RWPE2 (cell line): ENCODE measurements at regions not wholly inside any gene's neighbourhood (a gene's known extent, or its start where the extent isn't known, plus 50 kb on each side); places are given as distances from the start of the nearest gene placed in this dataset.

ENCODE experiments used
- ATAC-seq: fragments of 200-7000 bp; cut with Tn5 transposase; 3 replicates; pipeline ENCODE4 v1.9.1; 2021; ENCODE audit warnings: low read depth
- DNase-seq: peaks from one replicate; pipeline ENCODE4 v3.0.0-alpha.2; 2020; ENCODE audit warnings: low spot score
- H3K27ac ChIP-seq: fragments of 450-650 bp; 2 replicates; pipeline ENCODE4 v1.5.1; 2017; ENCODE audit warnings: mild to moderate bottlenecking; ENCODE audit not compliant: poor library complexity, severe bottlenecking
- H3K27me3 ChIP-seq: fragments of 250-450 bp; sonication (Bioruptor Pico); 2 replicates; pipeline ENCODE4 v1.5.1; 2021; ENCODE audit warnings: mild to moderate bottlenecking, moderate library complexity; ENCODE audit not compliant: insufficient read depth, poor library complexity, severe bottlenecking
- H3K36me3 ChIP-seq: fragments of 250-450 bp; sonication (Bioruptor Pico); 2 replicates; pipeline ENCODE4 v1.5.1; 2020; ENCODE audit warnings: low read depth, mild to moderate bottlenecking, moderate library complexity
- H3K4me1 ChIP-seq: fragments of 250-450 bp; sonication (Bioruptor Pico); 2 replicates; pipeline ENCODE4 v1.5.1; 2021; ENCODE audit warnings: mild to moderate bottlenecking, moderate library complexity; ENCODE audit not compliant: insufficient read depth, poor library complexity, severe bottlenecking
- H3K4me3 ChIP-seq: fragments of 250-450 bp; sonication (Bioruptor Pico); 2 replicates; pipeline ENCODE4 v1.5.1; 2021; ENCODE audit warnings: mild to moderate bottlenecking, moderate library complexity; ENCODE audit not compliant: severe bottlenecking
- H3K9me3 ChIP-seq: fragments of 250-450 bp; sonication (Bioruptor Pico); 2 replicates; pipeline ENCODE4 v1.5.1; 2021; ENCODE audit warnings: mild to moderate bottlenecking, moderate library complexity; ENCODE audit not compliant: severe bottlenecking
- TF ChIP-seq, protein P1 (sequence below): fragments of 450-650 bp; IDR thresholded peaks from one replicate; pipeline ENCODE4 v1.5.1; 2017; ENCODE audit warnings: mild to moderate bottlenecking, moderate library complexity; ENCODE audit not compliant: poor library complexity, severe bottlenecking

DNA sequence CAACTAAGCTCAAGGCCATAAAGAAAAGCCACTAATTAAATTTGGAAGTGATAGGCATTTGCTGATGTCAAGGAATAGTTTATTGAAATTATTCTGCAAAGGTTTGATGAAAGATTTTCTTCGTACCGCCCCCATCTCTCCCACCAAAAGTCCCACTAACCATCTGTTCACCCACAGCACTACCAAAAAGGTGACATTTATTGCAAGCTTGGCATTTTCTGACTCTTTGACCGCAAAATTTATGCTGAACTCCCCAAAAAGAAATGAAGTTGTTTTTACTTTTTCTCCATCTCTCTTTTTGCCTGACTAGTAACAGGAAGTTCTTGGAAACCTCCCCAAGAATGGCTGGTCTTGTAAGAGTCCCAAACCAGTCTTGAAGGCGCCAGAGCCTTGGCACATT, 384.9 kb upstream of the SOX9 start:
- Histone ChIP-seq H3K36me3 (no peaks in the 10 kb centered on the region), H3K27ac (no peak overlapping the region), H3K27me3 (no peaks in the 10 kb centered on the region), H3K9me3 (no peaks in the 10 kb centered on the region), H3K4me3 (no peak overlapping the region), H3K4me1 (no peaks in the 10 kb centered on the region)
- DNase-seq (no peak), ATAC-seq (no peak)
- TF ChIP-seq, protein P1, sequence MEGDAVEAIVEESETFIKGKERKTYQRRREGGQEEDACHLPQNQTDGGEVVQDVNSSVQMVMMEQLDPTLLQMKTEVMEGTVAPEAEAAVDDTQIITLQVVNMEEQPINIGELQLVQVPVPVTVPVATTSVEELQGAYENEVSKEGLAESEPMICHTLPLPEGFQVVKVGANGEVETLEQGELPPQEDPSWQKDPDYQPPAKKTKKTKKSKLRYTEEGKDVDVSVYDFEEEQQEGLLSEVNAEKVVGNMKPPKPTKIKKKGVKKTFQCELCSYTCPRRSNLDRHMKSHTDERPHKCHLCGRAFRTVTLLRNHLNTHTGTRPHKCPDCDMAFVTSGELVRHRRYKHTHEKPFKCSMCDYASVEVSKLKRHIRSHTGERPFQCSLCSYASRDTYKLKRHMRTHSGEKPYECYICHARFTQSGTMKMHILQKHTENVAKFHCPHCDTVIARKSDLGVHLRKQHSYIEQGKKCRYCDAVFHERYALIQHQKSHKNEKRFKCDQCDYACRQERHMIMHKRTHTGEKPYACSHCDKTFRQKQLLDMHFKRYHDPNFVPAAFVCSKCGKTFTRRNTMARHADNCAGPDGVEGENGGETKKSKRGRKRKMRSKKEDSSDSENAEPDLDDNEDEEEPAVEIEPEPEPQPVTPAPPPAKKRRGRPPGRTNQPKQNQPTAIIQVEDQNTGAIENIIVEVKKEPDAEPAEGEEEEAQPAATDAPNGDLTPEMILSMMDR = no peak

DNA sequence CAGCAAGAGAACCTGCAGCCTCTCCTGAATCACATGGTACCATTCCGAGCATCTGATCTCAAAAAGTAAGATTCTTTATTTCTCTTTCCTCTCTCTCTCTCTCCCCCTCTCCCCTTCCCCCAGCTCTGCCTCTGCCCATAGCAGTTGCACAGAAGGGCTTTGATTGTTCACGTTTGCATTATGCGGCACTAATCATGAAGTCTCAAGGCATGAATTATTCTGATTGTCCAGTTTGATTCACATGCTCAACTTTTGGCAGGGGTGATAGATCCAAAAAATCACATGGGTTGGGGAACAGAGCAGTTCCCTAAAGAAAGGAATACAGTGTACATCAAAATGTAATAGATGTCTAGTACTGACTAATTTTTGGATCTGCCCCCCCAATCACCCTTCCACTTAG, 380.0 kb upstream of the SOX9 start:
- H3K27me3 ChIP-seq = no peaks in the 10 kb centered on the region
- no peak for DNase-seq
- TF ChIP-seq, protein P1 = no peak

DNA sequence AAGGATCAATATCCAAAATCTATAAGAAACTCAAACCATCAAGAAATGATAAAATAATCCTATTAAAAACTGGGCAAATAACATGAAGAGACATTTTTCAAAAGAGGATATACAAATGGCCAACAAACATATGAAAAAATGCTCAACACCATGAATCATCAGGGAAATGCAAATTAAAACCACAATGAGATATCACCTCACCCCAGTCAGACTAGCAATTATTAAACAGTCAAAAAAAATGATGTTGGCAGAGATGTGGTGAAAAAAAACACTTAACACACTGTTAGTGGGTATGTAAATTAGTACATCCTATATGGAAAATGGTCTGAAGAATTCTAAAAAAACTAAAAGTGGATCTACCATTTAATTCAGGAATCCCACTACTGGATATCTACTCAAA, 379.0 kb upstream of the SOX9 start:
- no peaks in the 10 kb centered on the region for H3K27me3 ChIP-seq
- H3K4me1 ChIP-seq = peaks cover 7% of the 10 kb centered on the region
- TF ChIP-seq, protein P1 = no peak
- DNase-seq (no peak), ATAC-seq (no peak)
- no peak overlapping the region for H3K4me3 ChIP-seq
- no peaks in the 10 kb centered on the region for H3K9me3 ChIP-seq
- H3K36me3 ChIP-seq = no peaks in the 10 kb centered on the region
- H3K27ac ChIP-seq = no peak overlapping the region

More for the DNA sequence above, 380.0 kb upstream of the SOX9 start:
- Histone ChIP-seq H3K27ac (no peak overlapping the region), H3K36me3 (no peaks in the 10 kb centered on the region), H3K4me1 (peaks cover 7% of the 10 kb centered on the region), H3K4me3 (no peak overlapping the region), H3K9me3 (no peaks in the 10 kb centered on the region)
- ATAC-seq = no peak

DNA sequence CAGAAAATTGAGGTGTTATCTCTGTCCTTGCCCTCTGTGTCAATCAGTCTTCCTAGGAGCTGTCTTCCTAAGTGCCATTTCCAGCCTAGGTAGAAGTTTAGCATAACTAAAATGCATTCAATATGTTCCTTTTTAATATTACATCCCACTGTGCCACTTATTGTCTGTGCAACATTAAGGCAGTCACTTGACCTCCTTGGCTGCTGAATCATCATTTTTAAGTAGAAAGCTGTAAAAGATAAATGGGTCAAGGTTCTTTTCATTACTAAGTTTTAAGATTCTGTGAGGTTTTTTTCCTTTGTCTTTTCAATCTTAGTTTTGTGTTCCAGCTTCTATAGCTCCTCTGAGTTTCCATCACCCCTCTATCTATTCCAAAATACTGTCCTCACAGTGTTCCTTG, 371.9 kb upstream of the SOX9 start:
- Histone ChIP-seq H3K27me3 (no peaks in the 10 kb centered on the region), H3K4me1 (no peaks in the 10 kb centered on the region), H3K27ac (no peak overlapping the region), H3K9me3 (no peaks in the 10 kb centered on the region), H3K4me3 (no peak overlapping the region), H3K36me3 (no peaks in the 10 kb centered on the region)
- TF ChIP-seq, protein P1 = no peak
- ATAC-seq = no peak
- no peak for DNase-seq

DNA sequence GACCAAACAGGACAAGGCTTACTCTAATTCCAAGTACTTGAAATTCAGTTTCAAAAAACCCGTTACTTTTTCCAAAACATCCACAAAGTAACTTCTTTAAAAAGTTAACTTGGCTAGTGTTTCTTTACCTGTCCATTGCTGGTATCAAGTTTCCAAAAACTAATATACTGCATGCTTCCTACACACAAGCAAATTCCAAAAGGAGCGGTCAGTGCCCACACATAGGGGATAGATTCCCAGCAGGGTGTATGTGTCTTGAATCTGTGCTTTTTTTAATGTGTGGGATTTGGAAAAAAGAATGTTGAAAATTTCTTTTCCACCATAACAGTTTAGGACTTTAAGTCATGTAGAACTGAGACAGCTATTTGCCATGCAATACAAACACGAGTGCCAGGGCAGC, 367.8 kb upstream of the SOX9 start:
- H3K36me3 ChIP-seq = no peaks in the 10 kb centered on the region
- H3K27ac ChIP-seq = no peak overlapping the region
- no peaks in the 10 kb centered on the region for H3K4me1 ChIP-seq
- DNase-seq (no peak), ATAC-seq (0 out of 3 replicates have a peak, but pooled peaks have one; percentile 48)
- TF ChIP-seq, protein P1 = no peak
- no peaks in the 10 kb centered on the region for H3K27me3 ChIP-seq
- H3K9me3 ChIP-seq = no peaks in the 10 kb centered on the region
- H3K4me3 ChIP-seq = no peak overlapping the region
